Epithelial cell of proximal tubule (primary cell): ENCODE measurements at regions not wholly inside any gene's neighbourhood (a gene's known extent, or its start where the extent isn't known, plus 50 kb on each side); places are given as distances from the start of the nearest gene placed in this dataset.
A peak's percentile ranks its signal among the peaks of the same experiment; 100 is the strongest.

Experiments used
- DNase-seq: peaks from one replicate; pipeline ENCODE4 v3.0.0-alpha.2; 2011; ENCODE audit warnings: low read depth
- H3K4me3 ChIP-seq: 2 replicates; pipeline ENCODE4 v1.5.1; 2011; ENCODE audit warnings: low read depth, mild to moderate bottlenecking, low read length
- CTCF ChIP-seq: conservative IDR thresholded peaks from 2 replicates; pipeline ENCODE4 v1.5.1; 2012; ENCODE audit warnings: low read depth, mild to moderate bottlenecking, low read length

DNA sequence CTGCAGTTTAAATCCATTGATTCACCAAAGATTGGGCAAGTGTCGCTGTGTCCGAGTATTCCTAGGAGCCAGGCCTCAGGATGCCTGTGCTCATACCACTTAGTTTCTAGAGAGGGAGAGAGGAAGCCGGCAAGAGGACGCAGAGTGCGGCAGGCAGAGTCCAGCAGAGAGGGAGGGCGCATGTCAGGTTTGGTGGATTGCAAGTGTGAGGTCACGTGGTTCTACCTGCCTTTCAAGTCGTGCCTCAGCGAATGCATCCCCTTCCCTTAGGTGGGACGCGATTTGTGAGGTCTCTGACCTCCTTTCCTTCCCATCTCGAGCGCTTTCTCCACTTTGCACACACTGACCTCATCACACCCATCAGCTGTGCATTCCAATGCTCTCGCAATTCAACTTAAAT lies 188.1 kb downstream of the TMEM18 start:
- no peak overlapping the region for H3K4me3 ChIP-seq
- TF ChIP-seq CTCF = no peak
- DNase-seq = no peak

DNA sequence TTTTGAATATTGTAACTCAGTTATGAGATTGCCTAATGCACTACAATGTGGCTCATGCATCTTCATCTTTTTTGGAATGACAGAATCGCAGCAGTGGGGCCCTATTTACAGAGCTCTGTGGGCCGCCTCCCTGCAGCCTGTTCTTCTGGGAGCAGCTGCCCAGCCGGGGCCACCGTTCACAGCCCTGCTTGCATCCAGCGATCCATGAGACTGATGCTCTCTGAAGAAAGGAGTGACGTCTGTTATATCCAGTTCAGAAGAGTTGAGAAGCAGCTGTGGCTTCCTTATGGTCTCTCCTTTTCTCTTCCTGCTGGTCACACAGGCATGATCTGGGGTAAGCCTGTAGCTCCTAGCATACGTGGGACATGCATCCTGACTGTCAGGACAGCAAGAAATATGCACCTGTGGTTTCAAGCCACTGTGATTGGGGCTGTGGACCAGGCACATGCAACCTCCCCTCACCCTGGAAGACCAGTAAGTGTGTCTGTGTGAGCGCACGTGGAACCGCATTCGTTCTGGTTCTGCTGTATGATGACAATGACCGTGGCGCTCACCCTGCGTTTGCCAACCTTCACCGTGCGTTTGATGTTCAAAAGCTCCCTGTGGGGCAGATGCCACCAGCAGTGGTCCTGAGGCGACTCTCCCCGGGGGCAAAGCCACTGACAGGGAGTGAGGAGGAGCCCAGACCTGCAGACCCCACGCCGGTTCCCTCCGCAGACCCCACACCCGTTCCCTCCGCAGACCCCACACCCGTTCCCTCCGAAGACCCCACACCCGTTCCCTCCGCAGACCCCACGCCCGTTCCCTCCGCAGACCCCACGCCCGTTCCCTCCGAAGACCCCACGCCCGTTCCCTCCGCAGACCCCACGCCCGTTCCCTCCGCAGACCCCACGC lies 189.8 kb downstream of the TMEM18 start:
- TF ChIP-seq CTCF = no peak
- H3K4me3 ChIP-seq = no peak overlapping the region
- DNase-seq = no peak

DNA sequence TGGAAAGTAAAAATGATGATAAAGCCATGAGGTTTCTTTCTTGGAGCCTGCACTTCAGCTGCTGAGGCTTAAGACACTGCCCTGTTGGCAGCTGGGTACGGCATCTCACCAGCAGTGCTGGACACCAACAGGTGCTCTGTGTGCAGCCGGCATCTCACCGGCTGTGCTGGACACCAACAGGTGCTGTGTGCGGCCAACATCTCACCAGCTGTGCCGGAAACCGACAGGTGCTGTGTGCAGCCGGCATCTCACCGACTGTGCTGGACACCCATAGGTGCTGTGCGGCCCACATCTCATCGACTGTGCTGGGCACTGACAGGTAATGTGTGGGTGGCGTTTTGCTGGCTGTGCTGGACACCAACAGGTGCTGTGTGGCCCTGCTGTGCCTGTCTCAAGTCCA lies 190.8 kb downstream of the TMEM18 start:
- no peak for TF ChIP-seq CTCF
- no peak for DNase-seq
- H3K4me3 ChIP-seq = no peak overlapping the region

DNA sequence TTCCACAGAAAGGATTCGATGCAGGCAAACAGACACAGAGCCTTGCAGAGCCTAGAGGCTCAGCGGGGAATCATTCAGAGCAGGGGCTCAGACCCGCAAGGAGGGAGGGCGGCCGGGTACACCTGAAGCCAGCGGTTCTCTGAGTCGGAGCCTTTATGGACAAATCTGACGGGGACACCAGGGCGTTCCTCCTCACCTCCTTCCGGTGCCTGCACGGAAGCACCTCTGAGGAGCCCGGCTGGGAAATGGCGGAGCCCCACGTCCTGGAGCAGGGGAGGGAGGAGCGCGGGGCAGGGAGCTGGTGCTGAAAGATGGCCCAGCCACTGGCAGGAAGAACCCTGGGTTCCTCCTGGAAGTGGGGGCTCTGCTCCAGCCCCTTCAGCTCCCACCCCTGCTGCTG lies 193.5 kb upstream of the ALKAL2 start:
- no peak for DNase-seq

DNA sequence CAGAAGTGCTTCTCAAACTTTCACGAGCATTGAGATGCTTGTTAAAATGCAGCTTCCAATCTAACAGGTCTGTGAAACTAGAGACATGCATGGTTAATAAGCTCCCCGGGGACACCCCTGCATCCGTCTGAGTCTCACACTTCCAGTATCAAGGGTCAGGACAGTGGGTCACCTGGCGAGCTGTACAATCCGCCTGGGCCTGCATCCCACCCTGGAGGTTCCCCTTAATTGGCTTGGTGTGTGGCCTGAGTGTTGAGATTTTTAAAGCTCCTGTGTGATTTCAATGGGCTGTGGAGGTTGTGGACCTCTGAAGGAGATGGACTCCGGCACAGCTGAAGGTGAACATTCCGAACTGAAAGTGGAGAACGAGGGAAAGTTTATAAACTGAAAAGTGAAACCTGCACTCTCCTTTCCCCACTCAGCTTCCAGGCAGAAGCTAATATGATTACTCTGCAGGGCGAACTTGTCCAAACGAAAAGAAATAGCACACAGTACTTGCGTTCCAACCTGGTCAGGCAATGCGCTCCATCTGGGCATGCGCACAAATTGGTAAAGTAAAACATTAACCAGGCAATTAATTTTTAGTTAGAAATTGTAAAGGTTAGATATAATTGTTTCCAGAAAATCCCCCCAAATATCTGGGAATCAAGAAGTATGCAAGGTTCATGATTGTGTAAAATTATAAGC lies 191.7 kb upstream of the ALKAL2 start:
- DNase-seq = peak; percentile 41
- no peak for TF ChIP-seq CTCF
- H3K4me3 ChIP-seq = peak overlapping the region; percentile 54

More for the DNA sequence above, 193.5 kb upstream of the ALKAL2 start:
- H3K4me3 ChIP-seq = no peak overlapping the region
- TF ChIP-seq CTCF = no peak

GRCh38 chr2:479031-479430 lies 191.1 kb upstream of the ALKAL2 start:
- peak overlapping the region; percentile 54 for H3K4me3 ChIP-seq
- TF ChIP-seq CTCF = no peak
- no peak for DNase-seq

DNA sequence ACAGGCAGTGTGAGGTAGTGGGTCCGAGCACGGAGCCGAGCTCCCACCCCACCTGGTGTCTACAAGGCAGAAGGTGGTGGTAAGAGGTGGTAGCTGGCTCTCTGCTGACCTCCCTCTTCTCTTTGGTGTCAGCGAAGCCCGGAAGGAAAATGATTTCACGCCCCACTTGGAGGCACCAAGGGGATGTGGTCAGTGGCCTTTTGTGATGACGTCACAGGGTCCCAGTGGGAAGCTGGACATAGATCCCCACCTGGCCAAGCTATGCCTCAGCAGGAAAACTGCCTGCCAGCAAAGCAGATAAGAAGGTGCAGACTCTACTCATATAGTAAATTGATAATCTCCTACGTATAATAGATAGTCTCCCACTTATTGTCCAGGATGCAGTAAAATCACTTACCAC lies 183.7 kb upstream of the ALKAL2 start:
- no peak for DNase-seq
- no peak for TF ChIP-seq CTCF
- no peak overlapping the region for H3K4me3 ChIP-seq
